ENCODE measurements at regions not wholly inside any gene's neighbourhood (a gene's known extent, or its start where the extent isn't known, plus 50 kb on each side); places are given as distances from the start of the nearest gene placed in this dataset.

- no peak for TF ChIP-seq CTCF (IDR thresholded peaks at IDR 0.05)
- no peak for ATAC-seq (ENCODE audit: low FRiP score)
Observed at GRCh38 chr5:124849774-124850173, 103.3 kb upstream of the ZNF608 start.

GRCh38 chr5:124856726-124857125, 110.3 kb upstream of the ZNF608 start:
- ATAC-seq (ENCODE audit: low FRiP score) = no peak
- DNase-seq (ENCODE audit: low spot score) = no peak
- TF ChIP-seq CTCF (IDR thresholded peaks at IDR 0.05) = no peak

More at GRCh38 chr5:124849774-124850173, 103.3 kb upstream of the ZNF608 start:
- DNase-seq (ENCODE audit: low spot score) = no peak

- DNase-seq (ENCODE audit: low spot score) = no peak
- TF ChIP-seq CTCF (IDR thresholded peaks at IDR 0.05) = no peak
- ATAC-seq (ENCODE audit: low FRiP score) = no peak
Observed at GRCh38 chr5:124858612-124859011, 112.2 kb upstream of the ZNF608 start.

GRCh38 chr5:124859027-124859426, 112.6 kb upstream of the ZNF608 start:
- ATAC-seq (ENCODE audit: low FRiP score) (no peak), DNase-seq (ENCODE audit: low spot score) (no peak)
- no peak for TF ChIP-seq CTCF (IDR thresholded peaks at IDR 0.05)

- no peak for TF ChIP-seq CTCF (IDR thresholded peaks at IDR 0.05)
- DNase-seq (ENCODE audit: low spot score) = no peak
Observed at GRCh38 chr5:124859556-124860290, 113.3 kb upstream of the ZNF608 start.

GRCh38 chr5:124860291-124860655, 113.8 kb upstream of the ZNF608 start:
- TF ChIP-seq CTCF (IDR thresholded peaks at IDR 0.05) = no peak
- DNase-seq (ENCODE audit: low spot score) = no peak
- ATAC-seq (ENCODE audit: low FRiP score) = no peak

More at GRCh38 chr5:124859556-124860290, 113.3 kb upstream of the ZNF608 start:
- ATAC-seq (ENCODE audit: low FRiP score) = no peak

GRCh38 chr5:124865066-124865465, 118.6 kb upstream of the ZNF608 start:
- TF ChIP-seq CTCF (IDR thresholded peaks at IDR 0.05) = no peak
- DNase-seq (ENCODE audit: low spot score) (no peak), ATAC-seq (ENCODE audit: low FRiP score) (no peak)

All from omental fat pad (tissue), 3 donors.